DOHH2 (cell line): ENCODE measurements at regions not wholly inside any gene's neighbourhood (a gene's known extent, or its start where the extent isn't known, plus 50 kb on each side); places are given as distances from the start of the nearest gene placed in this dataset.

Experiments
- H3F3A ChIP-seq: fragments of 200-600 bp; sonication (generic), shearing (Covaris generic); 2 replicates; pipeline ENCODE4 v1.6.0; 2016; ENCODE audit warnings: antibody characterized with exemption, mild to moderate bottlenecking; ENCODE audit not compliant: control insufficient read depth, insufficient read depth
- H3K27ac ChIP-seq: fragments of 200-600 bp; sonication (generic); 2 replicates; pipeline ENCODE4 v1.5.1; 2014; ENCODE audit warnings: low read depth, mild to moderate bottlenecking, low read length, moderate library complexity
- H3K27me3 ChIP-seq: fragments of 200-600 bp; sonication (generic); 2 replicates; pipeline ENCODE4 v1.6.1; 2014; ENCODE audit warnings: mild to moderate bottlenecking, low read length, mixed read lengths; ENCODE audit not compliant: control insufficient read depth
- H3K36me3 ChIP-seq: fragments of 200-600 bp; sonication (generic); 2 replicates; pipeline ENCODE4 v1.6.1; 2014; ENCODE audit warnings: mild to moderate bottlenecking, low read length, moderate library complexity, mixed read lengths; ENCODE audit not compliant: control insufficient read depth
- H3K4me1 ChIP-seq: fragments of 200-600 bp; sonication (generic); 2 replicates; pipeline ENCODE4 v1.6.1; 2014; ENCODE audit warnings: mild to moderate bottlenecking, low read length, mixed read lengths; ENCODE audit not compliant: control insufficient read depth
- H3K4me2 ChIP-seq: fragments of 200-600 bp; sonication (generic); 2 replicates; pipeline ENCODE4 v1.6.0; 2014; ENCODE audit warnings: mild to moderate bottlenecking, low read length, moderate library complexity
- H3K4me3 ChIP-seq: fragments of 200-600 bp; sonication (generic); 2 replicates; pipeline ENCODE4 v1.5.1; 2014; ENCODE audit warnings: mild to moderate bottlenecking, low read length, mixed read lengths
- H3K79me2 ChIP-seq: fragments of 200-600 bp; sonication (generic); 2 replicates; pipeline ENCODE4 v1.6.1; 2014; ENCODE audit warnings: mild to moderate bottlenecking, low read length, mixed read lengths; ENCODE audit not compliant: control insufficient read depth
- H3K9me2 ChIP-seq: fragments of 200-600 bp; sonication (generic); replicated peaks from 2 replicates; pipeline ENCODE4 v1.6.1; 2014; ENCODE audit warnings: mild to moderate bottlenecking, low read length, mixed read lengths; ENCODE audit not compliant: control insufficient read depth
- H3K9me3 ChIP-seq: fragments of 200-600 bp; sonication (generic); 2 replicates; pipeline ENCODE4 v1.6.1; 2014; ENCODE audit warnings: antibody characterized with exemption, low read length, mixed read lengths; ENCODE audit not compliant: control insufficient read depth, insufficient read depth
- H4K20me1 ChIP-seq: fragments of 200-600 bp; sonication (generic); 2 replicates; pipeline ENCODE4 v1.6.0; 2014; ENCODE audit warnings: low read depth, mild to moderate bottlenecking, antibody characterized with exemption, low read length, moderate library complexity; ENCODE audit not compliant: control insufficient read depth, insufficient read depth
- EZH2phosphoT487 ChIP-seq: fragments of 200-600 bp; sonication (generic); IDR thresholded peaks from 2 replicates; pipeline ENCODE4 v1.6.1; 2017; ENCODE audit warnings: borderline replicate concordance, mild to moderate bottlenecking, antibody characterized with exemption, low read length, moderate library complexity, mixed read lengths
- TF ChIP-seq, protein P1 (sequence below): fragments of 200-600 bp; sonication (generic); IDR thresholded peaks from one replicate; pipeline ENCODE4 v1.5.1; 2014; ENCODE audit warnings: antibody characterized with exemption, mild to moderate bottlenecking, low read depth, low read length; ENCODE audit not compliant: poor library complexity, severe bottlenecking

DNA sequence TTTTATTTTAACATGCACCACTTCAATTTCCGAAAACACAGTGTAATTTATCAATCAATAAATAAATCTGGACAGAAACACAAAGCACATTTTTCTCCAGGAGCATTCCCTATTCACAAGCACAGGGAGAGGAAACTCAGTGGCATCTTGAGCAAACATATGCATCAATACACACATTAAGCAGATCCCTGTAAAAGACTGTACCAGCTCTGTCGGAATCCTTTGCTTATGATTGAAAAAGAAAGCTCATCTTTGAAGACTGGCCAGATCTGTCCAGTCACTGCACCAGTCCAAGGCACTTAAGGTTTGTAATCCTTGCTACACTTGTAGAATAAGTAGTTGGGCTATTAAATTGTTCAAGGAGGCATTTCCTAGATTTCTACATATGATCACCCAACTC lies 343.9 kb downstream of the BMPER start:
- no peak for TF ChIP-seq EZH2phosphoT487
- TF ChIP-seq, protein P1, sequence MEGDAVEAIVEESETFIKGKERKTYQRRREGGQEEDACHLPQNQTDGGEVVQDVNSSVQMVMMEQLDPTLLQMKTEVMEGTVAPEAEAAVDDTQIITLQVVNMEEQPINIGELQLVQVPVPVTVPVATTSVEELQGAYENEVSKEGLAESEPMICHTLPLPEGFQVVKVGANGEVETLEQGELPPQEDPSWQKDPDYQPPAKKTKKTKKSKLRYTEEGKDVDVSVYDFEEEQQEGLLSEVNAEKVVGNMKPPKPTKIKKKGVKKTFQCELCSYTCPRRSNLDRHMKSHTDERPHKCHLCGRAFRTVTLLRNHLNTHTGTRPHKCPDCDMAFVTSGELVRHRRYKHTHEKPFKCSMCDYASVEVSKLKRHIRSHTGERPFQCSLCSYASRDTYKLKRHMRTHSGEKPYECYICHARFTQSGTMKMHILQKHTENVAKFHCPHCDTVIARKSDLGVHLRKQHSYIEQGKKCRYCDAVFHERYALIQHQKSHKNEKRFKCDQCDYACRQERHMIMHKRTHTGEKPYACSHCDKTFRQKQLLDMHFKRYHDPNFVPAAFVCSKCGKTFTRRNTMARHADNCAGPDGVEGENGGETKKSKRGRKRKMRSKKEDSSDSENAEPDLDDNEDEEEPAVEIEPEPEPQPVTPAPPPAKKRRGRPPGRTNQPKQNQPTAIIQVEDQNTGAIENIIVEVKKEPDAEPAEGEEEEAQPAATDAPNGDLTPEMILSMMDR: no peak
- no peak overlapping the region for H3K4me2 ChIP-seq
- no peaks in the 10 kb centered on the region for H3K36me3 ChIP-seq
- H3K79me2 ChIP-seq: no peaks in the 10 kb centered on the region
- H3K4me3 ChIP-seq: no peak overlapping the region
- no peaks in the 10 kb centered on the region for H3K27me3 ChIP-seq
- H3F3A ChIP-seq: no peaks in the 10 kb centered on the region
- no peaks in the 10 kb centered on the region for H3K9me2 ChIP-seq
- no peaks in the 10 kb centered on the region for H4K20me1 ChIP-seq
- no peak overlapping the region for H3K27ac ChIP-seq
- H3K4me1 ChIP-seq: no peaks in the 10 kb centered on the region
- H3K9me3 ChIP-seq: no peaks in the 10 kb centered on the region

GRCh38 chr7:34260279-34260678 lies 354.9 kb downstream of the BMPER start:
- no peaks in the 10 kb centered on the region for H3K36me3 ChIP-seq
- 0 out of 2 replicates have a peak, but pooled peaks cover 3% of the 10 kb centered on the region for H3K9me3 ChIP-seq
- H3K4me3 ChIP-seq: no peak overlapping the region
- no peak overlapping the region for H3K27ac ChIP-seq
- no peaks in the 10 kb centered on the region for H3K79me2 ChIP-seq
- no peaks in the 10 kb centered on the region for H3K9me2 ChIP-seq
- no peak for TF ChIP-seq EZH2phosphoT487
- TF ChIP-seq, protein P1: no peak
- no peaks in the 10 kb centered on the region for H3K27me3 ChIP-seq
- no peaks in the 10 kb centered on the region for H4K20me1 ChIP-seq
- H3K4me1 ChIP-seq: no peaks in the 10 kb centered on the region
- H3F3A ChIP-seq: no peaks in the 10 kb centered on the region
- no peak overlapping the region for H3K4me2 ChIP-seq

- H3K4me2 ChIP-seq: no peak overlapping the region
- 0 out of 2 replicates have a peak, but pooled peaks cover 3% of the 10 kb centered on the region for H3K9me3 ChIP-seq
- no peaks in the 10 kb centered on the region for H3F3A ChIP-seq
- H3K36me3 ChIP-seq: no peaks in the 10 kb centered on the region
- no peaks in the 10 kb centered on the region for H4K20me1 ChIP-seq
- no peaks in the 10 kb centered on the region for H3K4me1 ChIP-seq
- no peak overlapping the region for H3K4me3 ChIP-seq
- no peaks in the 10 kb centered on the region for H3K27me3 ChIP-seq
- no peaks in the 10 kb centered on the region for H3K9me2 ChIP-seq
- no peaks in the 10 kb centered on the region for H3K79me2 ChIP-seq
- TF ChIP-seq, protein P1: no peak
- TF ChIP-seq EZH2phosphoT487: no peak
- H3K27ac ChIP-seq: no peak overlapping the region
Measured at GRCh38 chr7:34263168-34263567, 357.8 kb downstream of the BMPER start.
